ENCODE measurements at regions not wholly inside any gene's neighbourhood (a gene's known extent, or its start where the extent isn't known, plus 50 kb on each side); places are given as distances from the start of the nearest gene placed in this dataset.

- no peaks in the 10 kb centered on the region for H3K27me3 ChIP-seq (ENCODE audit: insufficient read depth, low read length)
- no peak overlapping the region for H2AK5ac ChIP-seq (ENCODE audit: insufficient read length, low read length)
- H3K23me2 ChIP-seq (ENCODE audit: insufficient read length, low read depth, low read length, poor library complexity, severe bottlenecking): no peaks in the 10 kb centered on the region
- no peaks in the 10 kb centered on the region for H3K4me1 ChIP-seq (ENCODE audit: insufficient read depth, low read length)
- H3K4me2 ChIP-seq (ENCODE audit: insufficient read depth, insufficient read length, low read length): no peak overlapping the region
- H4K91ac ChIP-seq (ENCODE audit: insufficient read length, low read depth, low read length): no peak overlapping the region
- H3K27me3 Mint-ChIP-seq (ENCODE audit: low read depth): no peaks in the 10 kb centered on the region
- no peaks in the 10 kb centered on the region for H3K79me2 ChIP-seq (ENCODE audit: insufficient read depth, low read length)
- H3K9ac ChIP-seq (ENCODE audit: extremely low read depth, insufficient read length, low read length): no peak overlapping the region
- H3K9me3 ChIP-seq (ENCODE audit: control insufficient read depth, low read depth, low read length): no peaks in the 10 kb centered on the region
- no peak overlapping the region for H4K8ac ChIP-seq (replicated peaks; ENCODE audit: insufficient read length, low read depth, low read length)
- H4K20me1 ChIP-seq (ENCODE audit: control insufficient read depth, insufficient read depth, insufficient read length): no peaks in the 10 kb centered on the region
- WGBS (ENCODE audit: extremely low coverage, insufficient read length, low lambda C conversion rate): no CpG with 5 or more reads among the region's 2 CpGs
- H2BK5ac ChIP-seq (ENCODE audit: insufficient read length, low read length): no peak overlapping the region
- H2BK15ac ChIP-seq (ENCODE audit: low read depth, low read length): no peak overlapping the region
- no peak overlapping the region for H3K4ac ChIP-seq (ENCODE audit: low read depth, low read length)
- no peak overlapping the region for H3K18ac ChIP-seq (ENCODE audit: insufficient read length, low read depth, low read length)
- no peak for DNase-seq
- no peak overlapping the region for H2BK120ac ChIP-seq (ENCODE audit: low read depth, low read length, poor library complexity, severe bottlenecking)
- no peak overlapping the region for H3K27ac ChIP-seq (ENCODE audit: insufficient read length, low read depth, low read length)
- no peak overlapping the region; a peak in 1 of 7 replicates for H3K27ac Mint-ChIP-seq
- no peaks in the 10 kb centered on the region for H3K79me1 ChIP-seq (ENCODE audit: insufficient read depth, low read depth, low read length, poor library complexity, severe bottlenecking)
- H3K23ac ChIP-seq (ENCODE audit: insufficient read length, low read depth, low read length): no peak overlapping the region
- H2BK12ac ChIP-seq (ENCODE audit: insufficient read length, low read depth, low read length): no peak overlapping the region
- no peak overlapping the region for H3K14ac ChIP-seq (ENCODE audit: insufficient read depth, low read length)
- no peaks in the 10 kb centered on the region for H3K4me1 Mint-ChIP-seq
- no peak overlapping the region for H2AFZ ChIP-seq (ENCODE audit: low read length)
- no peak overlapping the region for H3T11ph ChIP-seq (ENCODE audit: low read length)
- H4K5ac ChIP-seq (ENCODE audit: insufficient read length, low read depth, low read length): no peak overlapping the region
- H3K56ac ChIP-seq (ENCODE audit: insufficient read length, low read depth, low read length): no peak overlapping the region
- no peaks in the 10 kb centered on the region; a peak in 1 of 7 replicates for H3K36me3 Mint-ChIP-seq (ENCODE audit: insufficient read depth in 1 of 3, low read depth in 3 of 3)
- no peak overlapping the region for H3K4me3 Mint-ChIP-seq
- no peak for TF ChIP-seq CTCF (conservative IDR thresholded peaks at IDR 0.05)
- H3K9me3 Mint-ChIP-seq: no peaks in the 10 kb centered on the region
- H2BK20ac ChIP-seq (ENCODE audit: low read depth, low read length, poor library complexity, severe bottlenecking): no peak overlapping the region
These were observed 213.4 kb upstream of the SEMA6D start for GRCh38 chr15:47503876-47504275.

All from H9 (cell line).